Liver (tissue), 8 donors: ENCODE measurements at regions not wholly inside any gene's neighbourhood (a gene's known extent, or its start where the extent isn't known, plus 50 kb on each side); places are given as distances from the start of the nearest gene placed in this dataset.

Experiments used
- DNase-seq: peaks from one replicate; pipeline ENCODE4 v3.0.0-alpha.2; 2017; ENCODE audit warnings: low spot score
- H3K27ac ChIP-seq, 2 donors: one replicate each; pipeline ENCODE4 v1.7.0; 2013; ENCODE audit warnings: inconsistent platforms in 2 of 2, low read length in 2 of 2, control low read depth in 1 of 2, low read depth in 1 of 2, mild to moderate bottlenecking in 1 of 2
- H3K27me3 ChIP-seq, 4 donors: one replicate each; pipeline versions ENCODE4 v1.6.1 to v1.7.0; 2013; ENCODE audit warnings: low read length in 3 of 4, inconsistent platforms in 1 of 4, mild to moderate bottlenecking in 1 of 4, moderate library complexity in 1 of 4; ENCODE audit not compliant: control insufficient read depth in 4 of 4, insufficient read depth in 4 of 4
- H3K36me3 ChIP-seq, 4 donors: one replicate each; pipeline versions ENCODE4 v1.6.1 to v1.7.0; 2013; ENCODE audit warnings: low read length in 3 of 4, mild to moderate bottlenecking in 3 of 4, low read depth in 1 of 4, moderate library complexity in 1 of 4; ENCODE audit not compliant: control insufficient read depth in 4 of 4, insufficient read depth in 3 of 4
- H3K4me1 ChIP-seq, 4 donors: one replicate each; pipeline versions ENCODE4 v1.6.1 to v1.7.0; 2013; ENCODE audit warnings: low read length in 3 of 4, mild to moderate bottlenecking in 3 of 4, moderate library complexity in 1 of 4; ENCODE audit not compliant: control insufficient read depth in 4 of 4, insufficient read depth in 4 of 4
- H3K4me3 ChIP-seq, 3 donors: one replicate each; pipeline versions ENCODE4 v1.6.1 to v1.7.0; 2013; ENCODE audit warnings: low read length in 3 of 3, control low read depth in 1 of 3, low read depth in 1 of 3, mild to moderate bottlenecking in 1 of 3
- H3K9ac ChIP-seq, 2 donors: one replicate each; pipeline ENCODE4 v1.7.0; 2013; ENCODE audit warnings: low read length in 2 of 2, mild to moderate bottlenecking in 2 of 2, moderate library complexity in 2 of 2, control low read depth in 1 of 2, low read depth in 1 of 2
- H3K9me3 ChIP-seq, 4 donors: one replicate each; pipeline versions ENCODE4 v1.6.1 to v1.7.0; 2013; ENCODE audit warnings: low read length in 3 of 4; ENCODE audit not compliant: control insufficient read depth in 4 of 4
- ATF3 ChIP-seq: IDR thresholded peaks from 2 replicates; pipeline ENCODE4 v1.6.1; 2016; ENCODE audit warnings: antibody characterized with exemption
- EGR1 ChIP-seq, 2 donors: IDR thresholded peaks; 2 replicates each; pipeline ENCODE4 v1.6.1; 2016 to 2018; ENCODE audit warnings: antibody characterized with exemption in 2 of 2, low read depth in 2 of 2
- FOXA1 ChIP-seq: IDR thresholded peaks from 2 replicates; pipeline ENCODE4 v1.6.1; 2016; ENCODE audit warnings: antibody characterized with exemption
- FOXA2 ChIP-seq: IDR thresholded peaks from 2 replicates; pipeline ENCODE4 v1.6.1; 2016; ENCODE audit warnings: antibody characterized with exemption
- GABPA ChIP-seq, 2 donors: IDR thresholded peaks in 1 of 2; conservative IDR thresholded peaks in 1 of 2; 2 replicates each; pipeline ENCODE4 v1.6.1; 2016; ENCODE audit warnings: antibody characterized with exemption in 2 of 2, mild to moderate bottlenecking in 1 of 2, moderate library complexity in 1 of 2
- HNF4A ChIP-seq, 2 donors: conservative IDR thresholded peaks; 2 replicates each; pipeline ENCODE4 v1.6.1; 2016; ENCODE audit warnings: antibody characterized with exemption in 2 of 2, mild to moderate bottlenecking in 2 of 2
- JUND ChIP-seq, 2 donors: IDR thresholded peaks; 2 replicates each; pipeline ENCODE4 v1.6.1; 2016; ENCODE audit warnings: antibody characterized with exemption in 2 of 2
- NR2F2 ChIP-seq: IDR thresholded peaks from 2 replicates; pipeline ENCODE4 v1.6.1; 2016; ENCODE audit warnings: antibody characterized with exemption
- REST ChIP-seq: IDR thresholded peaks from 2 replicates; pipeline ENCODE4 v1.6.1; 2016; ENCODE audit warnings: antibody characterized with exemption, mild to moderate bottlenecking
- SP1 ChIP-seq: IDR thresholded peaks from 2 replicates; pipeline ENCODE4 v1.6.1; 2018; ENCODE audit warnings: antibody characterized with exemption, mild to moderate bottlenecking
- TAF1 ChIP-seq: conservative IDR thresholded peaks from 2 replicates; pipeline ENCODE4 v1.6.1; 2016; ENCODE audit warnings: antibody characterized with exemption, mild to moderate bottlenecking
- YY1 ChIP-seq: IDR thresholded peaks from 2 replicates; pipeline ENCODE4 v1.6.1; 2016; ENCODE audit warnings: antibody characterized with exemption, mild to moderate bottlenecking
- WGBS: extraction: QIAGEN DNeasy Blood & Tissue Kit; methylation state at CpG from one replicate; pipeline ENCODE4 v1.1.7; 2013; 5-methylcytosine and 5-hydroxymethylcytosine counted together
- TF ChIP-seq, protein P1 (sequence below): IDR thresholded peaks from 2 replicates; pipeline ENCODE4 v1.6.1; 2016; ENCODE audit warnings: antibody characterized with exemption
- TF ChIP-seq, protein P2 (sequence below): IDR thresholded peaks from 2 replicates; pipeline ENCODE4 v1.6.1; 2016; ENCODE audit warnings: antibody characterized with exemption
- TF ChIP-seq, protein P3 (sequence below): fragments of 150-350 bp; IDR thresholded peaks from 2 replicates; pipeline ENCODE4 v1.5.1; 2017; ENCODE audit warnings: improper control_type of control experiment, low read depth, low read length; ENCODE audit not compliant: missing input control
- donor health status: healthy.
- donor health status: healthy.
- donor health status: healthy.
- donor health status: healthy.
- donor health status: healthy.

GRCh38 chr3:166060789-166061479, 223.7 kb upstream of the BCHE start (continued):
- TF ChIP-seq REST (no peak), HNF4A (conservative IDR thresholded peaks at IDR 0.05) (no peak), EGR1 (IDR thresholded peaks at IDR 0.05; ENCODE audit: low read depth in 2 of 2) (no peak), TAF1 (no peak)
- TF ChIP-seq, protein P1, sequence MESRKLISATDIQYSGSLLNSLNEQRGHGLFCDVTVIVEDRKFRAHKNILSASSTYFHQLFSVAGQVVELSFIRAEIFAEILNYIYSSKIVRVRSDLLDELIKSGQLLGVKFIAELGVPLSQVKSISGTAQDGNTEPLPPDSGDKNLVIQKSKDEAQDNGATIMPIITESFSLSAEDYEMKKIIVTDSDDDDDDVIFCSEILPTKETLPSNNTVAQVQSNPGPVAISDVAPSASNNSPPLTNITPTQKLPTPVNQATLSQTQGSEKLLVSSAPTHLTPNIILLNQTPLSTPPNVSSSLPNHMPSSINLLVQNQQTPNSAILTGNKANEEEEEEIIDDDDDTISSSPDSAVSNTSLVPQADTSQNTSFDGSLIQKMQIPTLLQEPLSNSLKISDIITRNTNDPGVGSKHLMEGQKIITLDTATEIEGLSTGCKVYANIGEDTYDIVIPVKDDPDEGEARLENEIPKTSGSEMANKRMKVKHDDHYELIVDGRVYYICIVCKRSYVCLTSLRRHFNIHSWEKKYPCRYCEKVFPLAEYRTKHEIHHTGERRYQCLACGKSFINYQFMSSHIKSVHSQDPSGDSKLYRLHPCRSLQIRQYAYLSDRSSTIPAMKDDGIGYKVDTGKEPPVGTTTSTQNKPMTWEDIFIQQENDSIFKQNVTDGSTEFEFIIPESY: no peak

GRCh38 chr3:166052440-166052839, 215.2 kb upstream of the BCHE start:
- no peak overlapping the region for H3K4me3 ChIP-seq
- no peaks in the 10 kb centered on the region for H3K4me1 ChIP-seq
- H3K9me3 ChIP-seq: peaks cover 0 to 8% (median under 1%) of the 10 kb centered on the region in 4 donors
- no peaks in the 10 kb centered on the region for H3K36me3 ChIP-seq
- 69% methylated on average over 5 of the region's 5 CpGs for WGBS
- peaks cover 0 to 5% (median 0%) of the 10 kb centered on the region in 4 donors for H3K27me3 ChIP-seq
- TF ChIP-seq FOXA1: no peak
- no peak overlapping the region for H3K9ac ChIP-seq
- H3K27ac ChIP-seq: no peak overlapping the region
- DNase-seq: no peak

DNA sequence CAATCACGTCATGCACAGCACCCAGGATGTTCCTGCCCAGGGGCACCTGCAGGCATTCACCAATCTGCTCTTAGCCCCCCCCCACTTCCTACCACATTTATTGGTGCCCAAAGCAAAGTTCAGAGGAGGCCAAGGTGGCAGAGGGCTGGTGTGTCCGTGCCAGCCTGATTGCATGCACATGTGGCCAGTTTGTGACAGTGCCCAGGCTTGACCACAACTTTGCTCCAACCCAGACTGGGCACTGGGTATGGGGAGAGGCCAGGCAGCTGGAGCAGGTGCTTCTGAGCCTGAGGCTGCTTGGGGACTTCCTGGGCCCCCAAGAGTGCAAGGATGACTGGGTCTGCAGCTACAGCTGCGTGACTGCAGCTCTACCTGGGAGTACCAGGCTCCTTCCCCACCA, 192.3 kb upstream of the BCHE start:
- H3K27me3 ChIP-seq: peaks cover 0 to 3% (median 0%) of the 10 kb centered on the region in 4 donors
- 58% methylated on average over 3 of the region's 3 CpGs for WGBS
- H3K9me3 ChIP-seq: peaks cover 0 to 2% (median 0%) of the 10 kb centered on the region in 4 donors
- H3K9ac ChIP-seq: no peak overlapping the region
- no peaks in the 10 kb centered on the region for H3K4me1 ChIP-seq
- H3K4me3 ChIP-seq: no peak overlapping the region
- no peak overlapping the region for H3K27ac ChIP-seq
- no peak for DNase-seq
- no peaks in the 10 kb centered on the region for H3K36me3 ChIP-seq
- TF ChIP-seq HNF4A (conservative IDR thresholded peaks at IDR 0.05) (no peak), REST (no peak), ATF3 (no peak), JUND (IDR thresholded peaks at IDR 0.05) (no peak), YY1 (no peak), NR2F2 (no peak), EGR1 (IDR thresholded peaks at IDR 0.05; ENCODE audit: low read depth in 2 of 2) (no peak), FOXA1 (no peak), FOXA2 (no peak), SP1 (no peak), GABPA (IDR thresholded peaks at IDR 0.05 in 1 of 2, conservative IDR thresholded peaks at IDR 0.05 in 1 of 2) (no peak)
- TF ChIP-seq, protein P1: no peak
- TF ChIP-seq, protein P2, sequence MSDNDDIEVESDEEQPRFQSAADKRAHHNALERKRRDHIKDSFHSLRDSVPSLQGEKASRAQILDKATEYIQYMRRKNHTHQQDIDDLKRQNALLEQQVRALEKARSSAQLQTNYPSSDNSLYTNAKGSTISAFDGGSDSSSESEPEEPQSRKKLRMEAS: no peak
- TF ChIP-seq, protein P3, sequence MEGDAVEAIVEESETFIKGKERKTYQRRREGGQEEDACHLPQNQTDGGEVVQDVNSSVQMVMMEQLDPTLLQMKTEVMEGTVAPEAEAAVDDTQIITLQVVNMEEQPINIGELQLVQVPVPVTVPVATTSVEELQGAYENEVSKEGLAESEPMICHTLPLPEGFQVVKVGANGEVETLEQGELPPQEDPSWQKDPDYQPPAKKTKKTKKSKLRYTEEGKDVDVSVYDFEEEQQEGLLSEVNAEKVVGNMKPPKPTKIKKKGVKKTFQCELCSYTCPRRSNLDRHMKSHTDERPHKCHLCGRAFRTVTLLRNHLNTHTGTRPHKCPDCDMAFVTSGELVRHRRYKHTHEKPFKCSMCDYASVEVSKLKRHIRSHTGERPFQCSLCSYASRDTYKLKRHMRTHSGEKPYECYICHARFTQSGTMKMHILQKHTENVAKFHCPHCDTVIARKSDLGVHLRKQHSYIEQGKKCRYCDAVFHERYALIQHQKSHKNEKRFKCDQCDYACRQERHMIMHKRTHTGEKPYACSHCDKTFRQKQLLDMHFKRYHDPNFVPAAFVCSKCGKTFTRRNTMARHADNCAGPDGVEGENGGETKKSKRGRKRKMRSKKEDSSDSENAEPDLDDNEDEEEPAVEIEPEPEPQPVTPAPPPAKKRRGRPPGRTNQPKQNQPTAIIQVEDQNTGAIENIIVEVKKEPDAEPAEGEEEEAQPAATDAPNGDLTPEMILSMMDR: no peak
